Nephron progenitor cell (in vitro differentiated cells): ENCODE measurements at regions not wholly inside any gene's neighbourhood (a gene's known extent, or its start where the extent isn't known, plus 50 kb on each side); places are given as distances from the start of the nearest gene placed in this dataset.

Experiments
- DNase-seq: peaks from one replicate; pipeline ENCODE4 v3.0.0; 2021
- H3K27ac Mint-ChIP-seq: 2 replicates; pipeline ENCODE4 v1.8.0; 2021; ENCODE audit warnings: mild to moderate bottlenecking, moderate library complexity, mixed read lengths
- H3K27me3 Mint-ChIP-seq: 2 replicates; pipeline ENCODE4 v1.8.0; 2021; ENCODE audit warnings: mild to moderate bottlenecking, low read depth, mixed read lengths; ENCODE audit not compliant: poor library complexity
- H3K36me3 Mint-ChIP-seq: 2 replicates; pipeline ENCODE4 v1.8.0; 2021; ENCODE audit warnings: low read depth, mixed read lengths
- H3K4me1 Mint-ChIP-seq: 2 replicates; pipeline ENCODE4 v1.8.0; 2021; ENCODE audit warnings: mixed read lengths
- H3K4me3 Mint-ChIP-seq: 2 replicates; pipeline ENCODE4 v1.8.0; 2021; ENCODE audit warnings: mild to moderate bottlenecking, moderate library complexity, mixed read lengths
- H3K9me3 Mint-ChIP-seq: 2 replicates; pipeline ENCODE4 v1.8.0; 2021; ENCODE audit warnings: mild to moderate bottlenecking, moderate library complexity, mixed read lengths
- CTCF ChIP-seq: fragments of 200-600 bp; sonication (generic); IDR thresholded peaks from 2 replicates; pipeline ENCODE4 v1.5.0; 2021; ENCODE audit warnings: antibody characterized with exemption

- Mint-ChIP-seq H3K27ac (no peak overlapping the region), H3K36me3 (no peaks in the 10 kb centered on the region), H3K27me3 (peaks cover 3% of the 10 kb centered on the region), H3K4me1 (no peaks in the 10 kb centered on the region), H3K9me3 (no peaks in the 10 kb centered on the region), H3K4me3 (no peak overlapping the region)
- TF ChIP-seq CTCF = no peak
- no peak for DNase-seq
Observed at GRCh38 chr4:34893382-34893781, 1350.9 kb downstream of the ARAP2 start.

GRCh38 chr4:34920032-34920431 is 1324.3 kb downstream of the ARAP2 start:
- TF ChIP-seq CTCF = no peak
- Mint-ChIP-seq H3K4me1 (no peaks in the 10 kb centered on the region), H3K27me3 (no peaks in the 10 kb centered on the region), H3K36me3 (no peaks in the 10 kb centered on the region), H3K4me3 (no peak overlapping the region), H3K9me3 (no peaks in the 10 kb centered on the region), H3K27ac (no peak overlapping the region)
- DNase-seq = no peak

GRCh38 chr4:34921391-34921790 is 1322.9 kb downstream of the ARAP2 start:
- Mint-ChIP-seq H3K9me3 (no peaks in the 10 kb centered on the region), H3K4me3 (no peak overlapping the region), H3K36me3 (no peaks in the 10 kb centered on the region), H3K27ac (no peak overlapping the region), H3K4me1 (no peaks in the 10 kb centered on the region), H3K27me3 (no peaks in the 10 kb centered on the region)
- no peak for DNase-seq
- no peak for TF ChIP-seq CTCF

GRCh38 chr4:34922325-34922724 is 1322.0 kb downstream of the ARAP2 start:
- Mint-ChIP-seq H3K4me3 (no peak overlapping the region), H3K9me3 (no peaks in the 10 kb centered on the region), H3K36me3 (no peaks in the 10 kb centered on the region), H3K27me3 (no peaks in the 10 kb centered on the region), H3K4me1 (no peaks in the 10 kb centered on the region), H3K27ac (no peak overlapping the region)
- DNase-seq = no peak
- TF ChIP-seq CTCF = no peak

- Mint-ChIP-seq H3K4me1 (no peaks in the 10 kb centered on the region), H3K9me3 (no peaks in the 10 kb centered on the region), H3K27ac (no peak overlapping the region), H3K36me3 (no peaks in the 10 kb centered on the region), H3K27me3 (no peaks in the 10 kb centered on the region), H3K4me3 (no peak overlapping the region)
- TF ChIP-seq CTCF = no peak
- DNase-seq = no peak
Observed at GRCh38 chr4:34932591-34932990, 1311.7 kb downstream of the ARAP2 start.

GRCh38 chr4:34935739-34936138 is 1308.6 kb downstream of the ARAP2 start:
- Mint-ChIP-seq H3K27me3 (peaks cover 4% of the 10 kb centered on the region), H3K4me1 (no peaks in the 10 kb centered on the region), H3K4me3 (no peak overlapping the region), H3K27ac (no peak overlapping the region), H3K9me3 (no peaks in the 10 kb centered on the region), H3K36me3 (no peaks in the 10 kb centered on the region)
- TF ChIP-seq CTCF = no peak
- no peak for DNase-seq
